ENCODE measurements at regions not wholly inside any gene's neighbourhood (a gene's known extent, or its start where the extent isn't known, plus 50 kb on each side); places are given as distances from the start of the nearest gene placed in this dataset.

- H3K36me3 ChIP-seq (ENCODE audit: insufficient read depth, low read length), result no peaks in the 10 kb centered on the region
- no peaks in the 10 kb centered on the region for H3K9me2 ChIP-seq (ENCODE audit: insufficient read depth, low read length)
- H4K20me1 ChIP-seq (ENCODE audit: insufficient read depth, low read length), result no peaks in the 10 kb centered on the region
- no peaks in the 10 kb centered on the region for H3K79me2 ChIP-seq (ENCODE audit: insufficient read depth, low read depth, low read length)
- no peak for DNase-seq (ENCODE audit: low spot score)
- TF ChIP-seq CTCF (conservative IDR thresholded peaks at IDR 0.05; ENCODE audit: low read length) (no peak), EZH2phosphoT487 (IDR thresholded peaks at IDR 0.05; ENCODE audit: borderline replicate concordance, low read depth, low read length) (no peak)
- H3K4me2 ChIP-seq (ENCODE audit: low read length), result no peak overlapping the region
- H3K27ac ChIP-seq (ENCODE audit: low read depth, low read length, poor library complexity, severe bottlenecking), result no peak overlapping the region
- no peak overlapping the region for H3K4me3 ChIP-seq (ENCODE audit: low read depth, low read length, poor library complexity, severe bottlenecking)
- no TSS peak for BruUV-seq (replicated peaks)
- H3K4me1 ChIP-seq (ENCODE audit: insufficient read depth, low read length, poor library complexity, severe bottlenecking), result no peaks in the 10 kb centered on the region
- intact Hi-C loops (cut with micrococcal nuclease; ENCODE audit: unreplicated experiment), result no loop called here
- no peak overlapping the region for H2AFZ ChIP-seq (ENCODE audit: low read length)
- no peaks in the 10 kb centered on the region for H3K9me3 ChIP-seq (ENCODE audit: low read length)
- ChIA-PET CTCF (ENCODE audit: unreplicated experiment) (no interaction called here), POLR2A (interaction anchor here (0.5 kb wide), 1 partner anchor 849 kb away, joined by 3 read pairs; no protein-coding TSS in a partner anchor)
Observed at GRCh38 chr7:45410893-45411292, 163.3 kb upstream of the ADCY1 start.

GRCh38 chr7:45413419-45413818, 160.7 kb upstream of the ADCY1 start:
- POLR2A ChIA-PET, result interaction anchor here (0.6 kb wide), 1 partner anchor 1861 kb away, joined by 3 read pairs; no protein-coding TSS in a partner anchor
- no peak overlapping the region for H3K27ac ChIP-seq (ENCODE audit: low read depth, low read length, poor library complexity, severe bottlenecking)
- BruUV-seq (replicated peaks), result no TSS peak

More at GRCh38 chr7:45413419-45413818, 160.7 kb upstream of the ADCY1 start:
- Histone ChIP-seq H2AFZ (ENCODE audit: low read length) (no peak overlapping the region), H3K9me3 (ENCODE audit: low read length) (no peaks in the 10 kb centered on the region), H4K20me1 (ENCODE audit: insufficient read depth, low read length) (no peaks in the 10 kb centered on the region), H3K4me2 (ENCODE audit: low read length) (no peak overlapping the region), H3K79me2 (ENCODE audit: insufficient read depth, low read depth, low read length) (no peaks in the 10 kb centered on the region), H3K4me1 (ENCODE audit: insufficient read depth, low read length, poor library complexity, severe bottlenecking) (no peaks in the 10 kb centered on the region), H3K9me2 (ENCODE audit: insufficient read depth, low read length) (no peaks in the 10 kb centered on the region), H3K4me3 (ENCODE audit: low read depth, low read length, poor library complexity, severe bottlenecking) (no peak overlapping the region), H3K36me3 (ENCODE audit: insufficient read depth, low read length) (no peaks in the 10 kb centered on the region)
- CTCF ChIA-PET (ENCODE audit: unreplicated experiment), result no interaction called here
- DNase-seq (ENCODE audit: low spot score), result no peak
- TF ChIP-seq CTCF (conservative IDR thresholded peaks at IDR 0.05; ENCODE audit: low read length) (no peak), EZH2phosphoT487 (IDR thresholded peaks at IDR 0.05; ENCODE audit: borderline replicate concordance, low read depth, low read length) (no peak)
- intact Hi-C loops (cut with micrococcal nuclease; ENCODE audit: unreplicated experiment), result no loop called here
